A549 (cell line): ENCODE measurements at regions not wholly inside any gene's neighbourhood (a gene's known extent, or its start where the extent isn't known, plus 50 kb on each side); places are given as distances from the start of the nearest gene placed in this dataset.

Experiments used
- ATAC-seq, 2 experiments: fragments of 200-7000 bp in 1 of 2; fragments of >200 bp in 1 of 2; cut with Nextera tagmentation in 1 of 2; cut with Tn5 transposase in 1 of 2; 3 replicates each; pipeline versions ENCODE4 v1.8.0 to v1.9.1; 2018 to 2020; ENCODE audit warnings: mild to moderate bottlenecking in 1 of 2, moderate library complexity in 1 of 2
- CTCF ChIA-PET: fragments of 300-600 bp; sonication (Branson Sonifier 250); formaldehyde crosslinking; extraction: SDS; loops from one replicate; lab custom pipeline; 2021; ENCODE audit warnings: antibody characterized with exemption, inconsistent platforms; lab: Yijun Ruan, JAX
- POLR2A ChIA-PET: fragments of 350-600 bp; formaldehyde crosslinking; extraction: SDS; loops from one replicate; lab custom pipeline; 2021; ENCODE audit warnings: antibody characterized with exemption, inconsistent platforms; lab: Yijun Ruan, JAX
- DNase-seq, 2 experiments: peaks; one replicate each; pipeline versions ENCODE4 v3.0.0 to v3.0.0-alpha.2; 2011 to 2016; ENCODE audit warnings: low read depth in 1 of 2, low spot score in 1 of 2
- FAIRE-seq: peaks from 2 replicates; lab custom pipeline; 2011; peaks lifted over from hg19 to GRCh38; lab: Jason Lieb, UNC
- H3K27ac ChIP-seq, 2 experiments: fragments of >200 bp; sonication (Bioruptor Twin); formaldehyde crosslinking; 3 replicates each; pipeline ENCODE4 v1.5.1; 2016 to 2017
- H3K4me1 ChIP-seq: fragments of >200 bp; sonication (Bioruptor Twin); formaldehyde crosslinking; 3 replicates; pipeline ENCODE4 v1.6.1; 2016
- H3K4me2 ChIP-seq: fragments of >200 bp; sonication (Bioruptor Twin); formaldehyde crosslinking; 3 replicates; pipeline ENCODE4 v1.6.1; 2016
- H3K4me3 ChIP-seq: fragments of >200 bp; sonication (Bioruptor Twin); formaldehyde crosslinking; 3 replicates; pipeline ENCODE4 v1.5.1; 2016
- H3K9me3 ChIP-seq: fragments of >200 bp; sonication (Bioruptor Twin); formaldehyde crosslinking; 3 replicates; pipeline ENCODE4 v1.6.1; 2016
- BHLHE40 ChIP-seq: IDR thresholded peaks from 2 replicates; pipeline ENCODE4 v1.6.1; 2012; ENCODE audit warnings: low read depth, low read length, inconsistent platforms
- CBX2 ChIP-seq: fragments of 200-600 bp; sonication (generic); IDR thresholded peaks from 2 replicates; pipeline ENCODE4 v1.6.1; 2016; ENCODE audit warnings: low read depth, mild to moderate bottlenecking, borderline replicate concordance
- CEBPB ChIP-seq, 2 experiments: fragments of >200 bp in 1 of 2; sonication (Bioruptor Twin) in 1 of 2; formaldehyde crosslinking in 1 of 2; IDR thresholded peaks; 2 replicates each; pipeline ENCODE4 v1.6.1; 2012 to 2016
- CHD2 ChIP-seq: fragments of 150-350 bp; IDR thresholded peaks from 2 replicates; pipeline ENCODE4 v1.6.1; 2014; ENCODE audit warnings: low read length; ENCODE audit not compliant: partially characterized antibody
- CHD4 ChIP-seq: fragments of 200-600 bp; sonication (generic); IDR thresholded peaks from 2 replicates; pipeline ENCODE4 v1.6.1; 2016; ENCODE audit warnings: antibody characterized with exemption, mild to moderate bottlenecking, borderline replicate concordance
- EP300 ChIP-seq, 2 experiments: fragments of >200 bp; sonication (Bioruptor Twin); formaldehyde crosslinking; IDR thresholded peaks; 2 replicates in 1 of 2; 3 replicates in 1 of 2; pipeline ENCODE4 v1.6.1; 2016 to 2017
- FOXS1 ChIP-seq: fragments of 250-450 bp; sonication (Bioruptor Pico); IDR thresholded peaks from 2 replicates; pipeline ENCODE4 v1.5.0; 2020; ENCODE audit warnings: mild to moderate bottlenecking, moderate library complexity
- HOXA7 ChIP-seq: fragments of 250-450 bp; sonication (Bioruptor Pico); IDR thresholded peaks from 2 replicates; pipeline ENCODE4 v1.5.0; 2020; ENCODE audit warnings: mild to moderate bottlenecking, moderate library complexity
- HOXB13 ChIP-seq: fragments of 250-450 bp; sonication (Bioruptor Pico); IDR thresholded peaks from 2 replicates; pipeline ENCODE4 v1.5.0; 2020; ENCODE audit warnings: low read depth, mild to moderate bottlenecking, moderate library complexity
- HOXB5 ChIP-seq: fragments of 250-450 bp; sonication (Bioruptor Pico); IDR thresholded peaks from 2 replicates; pipeline ENCODE4 v1.5.0; 2020; ENCODE audit warnings: mild to moderate bottlenecking, moderate library complexity
- JUN ChIP-seq, 2 experiments: fragments of >200 bp; sonication (Bioruptor Twin); formaldehyde crosslinking; IDR thresholded peaks; 2 replicates in 1 of 2; 3 replicates in 1 of 2; pipeline ENCODE4 v1.6.1; 2016 to 2017
- JUNB ChIP-seq: fragments of >200 bp; sonication (Bioruptor Twin); formaldehyde crosslinking; IDR thresholded peaks from 2 replicates; pipeline ENCODE4 v1.6.1; 2016
- KDM1A ChIP-seq: fragments of 200-600 bp; sonication (generic); IDR thresholded peaks from 2 replicates; pipeline ENCODE4 v1.6.1; 2016; ENCODE audit warnings: low read depth, mild to moderate bottlenecking
- MAZ ChIP-seq: fragments of 150-350 bp; IDR thresholded peaks from 2 replicates; pipeline ENCODE4 v1.6.1; 2014; ENCODE audit warnings: antibody characterized with exemption, low read depth, low read length, borderline replicate concordance
- MYC ChIP-seq: IDR thresholded peaks from 2 replicates; pipeline ENCODE4 v1.6.1; 2012; ENCODE audit warnings: mild to moderate bottlenecking, inconsistent platforms, low read length, improper control_type of control experiment, borderline replicate concordance
- RAD21 ChIP-seq, 2 experiments: fragments of >200 bp in 1 of 2; sonication (Bioruptor Twin) in 1 of 2; formaldehyde crosslinking in 1 of 2; IDR thresholded peaks in 1 of 2; conservative IDR thresholded peaks in 1 of 2; 2 replicates in 1 of 2; 3 replicates in 1 of 2; pipeline ENCODE4 v1.6.1; 2012 to 2018; ENCODE audit warnings: inconsistent platforms in 1 of 2
- RARB ChIP-seq: fragments of 250-450 bp; sonication (Bioruptor Pico); IDR thresholded peaks from 2 replicates; pipeline ENCODE4 v1.8.0; 2021; ENCODE audit warnings: mild to moderate bottlenecking, moderate library complexity
- RCOR1 ChIP-seq: fragments of 150-350 bp; IDR thresholded peaks from 2 replicates; pipeline ENCODE4 v1.6.1; 2014; ENCODE audit warnings: antibody characterized with exemption, low read length, low read depth
- RFX5 ChIP-seq: fragments of 450-650 bp; IDR thresholded peaks from 2 replicates; pipeline ENCODE4 v1.7.1; 2014; ENCODE audit warnings: antibody characterized with exemption, mild to moderate bottlenecking, moderate library complexity
- RNF2 ChIP-seq: fragments of 200-600 bp; sonication (generic); IDR thresholded peaks from 2 replicates; pipeline ENCODE4 v1.6.1; 2016; ENCODE audit warnings: low read depth, mild to moderate bottlenecking, antibody characterized with exemption, moderate library complexity, borderline replicate concordance
- SREBF2 ChIP-seq: fragments of 450-650 bp; IDR thresholded peaks from 2 replicates; pipeline ENCODE4 v1.6.1; 2014; ENCODE audit warnings: mild to moderate bottlenecking, moderate library complexity
- TFCP2L1 ChIP-seq: fragments of 250-450 bp; sonication (Bioruptor Pico); IDR thresholded peaks from 2 replicates; pipeline ENCODE4 v1.5.0; 2021; ENCODE audit warnings: mild to moderate bottlenecking
- ZFP36 ChIP-seq: fragments of 450-650 bp; IDR thresholded peaks from 2 replicates; pipeline ENCODE4 v1.6.1; 2014; ENCODE audit warnings: borderline replicate concordance; ENCODE audit not compliant: partially characterized antibody
- WGBS: methylation state at CpG from one replicate; pipeline ENCODE4 v1.1.6; 2017; ENCODE audit errors: missing lambda C conversion rate; 5-methylcytosine and 5-hydroxymethylcytosine counted together
- TF ChIP-seq, protein P1 (sequence below): fragments of 450-650 bp; IDR thresholded peaks from 2 replicates; pipeline ENCODE4 v1.6.1; 2014; ENCODE audit warnings: antibody characterized with exemption
- TF ChIP-seq, protein P2 (sequence below): fragments of 250-450 bp; sonication (Bioruptor Pico); IDR thresholded peaks from 2 replicates; pipeline ENCODE4 v1.5.0; 2021; ENCODE audit warnings: mild to moderate bottlenecking, moderate library complexity, borderline replicate concordance
- TF ChIP-seq, protein P3 (sequence below): fragments of >200 bp; sonication (Bioruptor Twin); formaldehyde crosslinking; IDR thresholded peaks from 2 replicates; pipeline ENCODE4 v1.6.1; 2016

DNA sequence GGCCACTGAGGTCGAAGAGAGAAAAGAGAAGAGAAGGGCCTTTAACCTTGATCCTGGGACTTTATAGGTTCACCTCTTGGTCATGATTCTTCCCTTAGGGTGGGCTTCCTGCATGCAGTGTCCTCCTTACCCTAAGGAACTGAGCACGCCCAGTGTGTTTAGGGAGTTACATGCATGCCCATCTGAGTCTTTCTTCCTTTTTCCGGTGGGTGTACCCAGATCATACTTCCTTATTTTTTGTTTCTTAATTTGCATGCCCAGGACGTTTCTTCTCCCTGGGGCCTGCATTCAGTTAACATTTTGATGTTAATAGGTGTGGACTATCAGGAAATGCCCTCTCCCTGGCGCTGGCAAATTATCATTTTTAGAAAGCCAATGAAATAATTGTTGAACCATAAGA lies 91.5 kb downstream of the HTR1B start (continued):
- TF ChIP-seq, protein P1, sequence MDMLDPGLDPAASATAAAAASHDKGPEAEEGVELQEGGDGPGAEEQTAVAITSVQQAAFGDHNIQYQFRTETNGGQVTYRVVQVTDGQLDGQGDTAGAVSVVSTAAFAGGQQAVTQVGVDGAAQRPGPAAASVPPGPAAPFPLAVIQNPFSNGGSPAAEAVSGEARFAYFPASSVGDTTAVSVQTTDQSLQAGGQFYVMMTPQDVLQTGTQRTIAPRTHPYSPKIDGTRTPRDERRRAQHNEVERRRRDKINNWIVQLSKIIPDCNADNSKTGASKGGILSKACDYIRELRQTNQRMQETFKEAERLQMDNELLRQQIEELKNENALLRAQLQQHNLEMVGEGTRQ, result no peak
- TF ChIP-seq KDM1A, result no peak
- no peak for TF ChIP-seq FOXS1 (CRISPR knock-in tag)
- no peak for TF ChIP-seq CEBPB (IDR thresholded peaks at IDR 0.05)
- no peak for TF ChIP-seq MYC

DNA sequence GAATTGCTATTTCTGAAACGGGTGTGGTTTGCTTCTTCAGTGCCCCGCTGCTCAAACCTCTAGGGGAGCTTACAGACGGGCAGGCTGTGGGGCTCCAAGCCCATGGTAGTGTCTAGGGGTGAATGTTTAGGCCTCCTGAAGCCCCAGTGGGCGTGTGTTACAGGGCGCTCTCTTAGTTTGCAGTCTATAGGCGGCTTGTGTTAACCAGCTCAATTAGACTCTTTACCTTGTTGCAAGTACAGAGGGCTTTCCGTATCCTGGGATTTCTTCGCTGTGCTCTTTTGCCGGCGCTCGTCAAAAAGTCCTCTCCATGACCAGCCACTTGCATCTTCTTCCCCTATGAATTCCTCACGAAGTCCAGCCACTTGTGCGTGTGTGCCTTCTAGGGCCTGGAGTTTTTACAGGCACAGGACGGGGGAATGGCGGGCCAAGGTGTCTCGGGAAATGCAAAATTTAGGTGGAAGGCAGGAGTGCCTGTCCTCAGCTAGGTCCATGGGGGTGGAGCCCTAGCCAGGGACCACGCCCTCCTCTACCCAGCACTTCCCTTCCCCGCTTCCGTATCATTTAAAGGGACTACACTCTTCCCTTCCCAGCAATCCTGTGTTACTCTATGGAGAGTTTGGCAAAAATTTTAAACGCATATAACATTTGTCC lies 94.5 kb downstream of the HTR1B start:
- no peaks in the 10 kb centered on the region for H3K4me1 ChIP-seq
- FAIRE-seq (no peak), ATAC-seq (no peak), DNase-seq (no peak)
- ChIA-PET POLR2A (no interaction called here), CTCF (no interaction called here)
- no peak for TF ChIP-seq HOXA7 (CRISPR knock-in tag)
- TF ChIP-seq MAZ, result no peak
- no peak for TF ChIP-seq RNF2
- TF ChIP-seq ZFP36, result no peak
- no peak for TF ChIP-seq CHD4
- no peak for TF ChIP-seq CBX2
- no peak for TF ChIP-seq RARB (CRISPR knock-in tag)
- TF ChIP-seq JUNB, result no peak
- no peak for TF ChIP-seq BHLHE40
- no peak for TF ChIP-seq HOXB13
- no peak for TF ChIP-seq RCOR1
- TF ChIP-seq, protein P2, sequence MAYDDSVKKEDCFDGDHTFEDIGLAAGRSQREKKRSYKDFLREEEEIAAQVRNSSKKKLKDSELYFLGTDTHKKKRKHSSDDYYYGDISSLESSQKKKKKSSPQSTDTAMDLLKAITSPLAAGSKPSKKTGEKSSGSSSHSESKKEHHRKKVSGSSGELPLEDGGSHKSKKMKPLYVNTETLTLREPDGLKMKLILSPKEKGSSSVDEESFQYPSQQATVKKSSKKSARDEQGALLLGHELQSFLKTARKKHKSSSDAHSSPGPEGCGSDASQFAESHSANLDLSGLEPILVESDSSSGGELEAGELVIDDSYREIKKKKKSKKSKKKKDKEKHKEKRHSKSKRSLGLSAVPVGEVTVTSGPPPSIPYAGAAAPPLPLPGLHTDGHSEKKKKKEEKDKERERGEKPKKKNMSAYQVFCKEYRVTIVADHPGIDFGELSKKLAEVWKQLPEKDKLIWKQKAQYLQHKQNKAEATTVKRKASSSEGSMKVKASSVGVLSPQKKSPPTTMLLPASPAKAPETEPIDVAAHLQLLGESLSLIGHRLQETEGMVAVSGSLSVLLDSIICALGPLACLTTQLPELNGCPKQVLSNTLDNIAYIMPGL (CRISPR knock-in tag), result no peak
- no peak for TF ChIP-seq CEBPB (IDR thresholded peaks at IDR 0.05)
- no peak for TF ChIP-seq RFX5
- no peak overlapping the region for H3K4me3 ChIP-seq
- H3K4me2 ChIP-seq, result no peak overlapping the region
- H3K9me3 ChIP-seq, result no peaks in the 10 kb centered on the region
- 71% methylated on average over 20 of the region's 20 CpGs for WGBS
- no peak overlapping the region for H3K27ac ChIP-seq

DNA sequence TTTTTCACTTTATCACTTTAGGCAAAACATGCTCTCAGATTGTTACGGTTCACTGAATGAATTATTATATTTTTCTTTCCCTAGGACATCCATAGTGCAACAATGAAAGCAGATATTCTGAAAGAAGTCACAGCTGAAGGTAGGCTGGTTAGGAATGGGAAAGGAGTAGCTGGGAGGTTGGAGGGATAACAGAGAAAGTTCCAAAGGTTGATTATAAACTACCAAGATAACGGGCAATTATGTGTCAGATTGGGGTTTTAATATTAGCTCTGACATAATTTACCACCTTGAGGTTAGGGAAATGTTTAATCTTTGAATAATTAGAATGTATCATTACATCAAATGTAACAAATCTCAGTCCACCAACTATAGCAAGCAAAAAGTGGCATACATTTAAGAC lies 96.5 kb downstream of the HTR1B start:
- DNase-seq, result no peak
- no peak overlapping the region for H3K4me2 ChIP-seq
- no peak for FAIRE-seq
- no peak for TF ChIP-seq RAD21 (conservative IDR thresholded peaks at IDR 0.05 in 1 of 2, IDR thresholded peaks at IDR 0.05 in 1 of 2)
- no peak for TF ChIP-seq EP300 (IDR thresholded peaks at IDR 0.05)
- TF ChIP-seq CHD2, result no peak
- no peak for TF ChIP-seq BHLHE40
- TF ChIP-seq, protein P3, sequence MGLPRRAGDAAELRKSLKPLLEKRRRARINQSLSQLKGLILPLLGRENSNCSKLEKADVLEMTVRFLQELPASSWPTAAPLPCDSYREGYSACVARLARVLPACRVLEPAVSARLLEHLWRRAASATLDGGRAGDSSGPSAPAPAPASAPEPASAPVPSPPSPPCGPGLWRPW, result no peak
- no peak for TF ChIP-seq SREBF2
- TF ChIP-seq ZFP36, result no peak
- TF ChIP-seq JUN (IDR thresholded peaks at IDR 0.05), result no peak
- no peak for TF ChIP-seq HOXB13
- TF ChIP-seq HOXA7 (CRISPR knock-in tag), result no peak
- TF ChIP-seq RFX5, result no peak
- TF ChIP-seq TFCP2L1 (CRISPR knock-in tag), result no peak
- TF ChIP-seq MYC, result no peak
- no peak for TF ChIP-seq HOXB5 (CRISPR knock-in tag)
- no peak for TF ChIP-seq JUNB
- no peak for TF ChIP-seq CEBPB (IDR thresholded peaks at IDR 0.05)
- no peak overlapping the region for H3K27ac ChIP-seq
- POLR2A ChIA-PET, result interaction anchor here (0.5 kb wide), 1 partner anchor 418 kb away, joined by 3 read pairs; no protein-coding TSS in a partner anchor
- CTCF ChIA-PET, result interaction anchor here (0.9 kb wide), 1 partner anchor 16 kb away, joined by 5 read pairs; no protein-coding TSS in a partner anchor
- ATAC-seq, result no peak
- no peaks in the 10 kb centered on the region for H3K9me3 ChIP-seq
- WGBS, result 29% methylated on average over 2 of the region's 2 CpGs
- no peaks in the 10 kb centered on the region for H3K4me1 ChIP-seq
- no peak overlapping the region for H3K4me3 ChIP-seq
